HG03442 (cell line): ENCODE measurements at regions not wholly inside any gene's neighbourhood (a gene's known extent, or its start where the extent isn't known, plus 50 kb on each side); places are given as distances from the start of the nearest gene placed in this dataset.
"Not testable (repeated sequence)": the region's sequence is repeated elsewhere in the genome, so short reads cannot be mapped to it uniquely, and the experiment has no call there.

ENCODE experiments used
- ATAC-seq: cut with Tn5 transposase; IDR thresholded peaks from one replicate; pipeline ENCODE4 v1.9.1; 2021; ENCODE audit warnings: mild to moderate bottlenecking, moderate library complexity; ENCODE audit not compliant: unreplicated experiment

- no peak for ATAC-seq
These were observed 88.9 kb upstream of the MAGEE2 start for GRCh38 chrX:75873993-75874392.

- ATAC-seq, result no peak
These were observed 98.4 kb upstream of the MAGEE2 start for GRCh38 chrX:75883446-75883845.

GRCh38 chrX:75887833-75888232 lies 102.8 kb upstream of the MAGEE2 start:
- no peak for ATAC-seq

- ATAC-seq, result no peak
These were observed 107.7 kb upstream of the MAGEE2 start for GRCh38 chrX:75892749-75893148.

GRCh38 chrX:75893281-75893680 lies 108.2 kb upstream of the MAGEE2 start:
- ATAC-seq, result no peak

GRCh38 chrX:75911716-75912115 lies 126.7 kb upstream of the MAGEE2 start:
- no peak for ATAC-seq

GRCh38 chrX:75957107-75957610 lies 172.1 kb upstream of the MAGEE2 start:
- ATAC-seq, result no peak

GRCh38 chrX:75961321-75961720 lies 176.3 kb upstream of the MAGEE2 start:
- not testable (repeated sequence) for ATAC-seq

- ATAC-seq, result no peak
These were observed 178.7 kb upstream of the MAGEE2 start for GRCh38 chrX:75963774-75964173.

GRCh38 chrX:75968293-75968692 lies 183.2 kb upstream of the MAGEE2 start:
- ATAC-seq, result no peak

- no peak for ATAC-seq
These were observed 185.9 kb upstream of the PBDC1 start for GRCh38 chrX:75986976-75987375.

- peak; percentile 88 for ATAC-seq
These were observed 182.9 kb upstream of the PBDC1 start for GRCh38 chrX:75989806-75990590.

GRCh38 chrX:75997692-75998091 lies 175.2 kb upstream of the PBDC1 start:
- no peak for ATAC-seq

GRCh38 chrX:76014321-76014720 lies 158.5 kb upstream of the PBDC1 start:
- no peak for ATAC-seq

GRCh38 chrX:76026292-76026691 lies 146.6 kb upstream of the PBDC1 start:
- ATAC-seq, result no peak

GRCh38 chrX:76026751-76027150 lies 146.1 kb upstream of the PBDC1 start:
- ATAC-seq, result no peak

- no peak for ATAC-seq
These were observed 143.5 kb upstream of the PBDC1 start for GRCh38 chrX:76029385-76029784.

- no peak for ATAC-seq
These were observed 108.0 kb upstream of the PBDC1 start for GRCh38 chrX:76064825-76065224.

- peak; percentile 43 for ATAC-seq
These were observed 96.7 kb upstream of the PBDC1 start for GRCh38 chrX:76076124-76076523.

GRCh38 chrX:76109654-76110053 lies 63.2 kb upstream of the PBDC1 start:
- no peak for ATAC-seq
